ENCODE measurements at regions not wholly inside any gene's neighbourhood (a gene's known extent, or its start where the extent isn't known, plus 50 kb on each side); places are given as distances from the start of the nearest gene placed in this dataset.

GRCh38 chr6:56799989-56800388 is 154.9 kb upstream of the BEND6 start:
- Histone ChIP-seq H3K79me2 (ENCODE audit: control insufficient read depth, low read length) (peaks cover 20% of the 10 kb centered on the region), H3F3A (ENCODE audit: control insufficient read depth, insufficient read depth) (no peaks in the 10 kb centered on the region), H3K4me2 (ENCODE audit: low read length) (no peak overlapping the region)

GRCh38 chr6:56798163-56798562 is 155.5 kb upstream of the DST start:
- H3K36me3 ChIP-seq (ENCODE audit: control insufficient read depth, low read length) = no peaks in the 10 kb centered on the region
- H3F3A ChIP-seq (ENCODE audit: control insufficient read depth, insufficient read depth) = no peaks in the 10 kb centered on the region
- peaks cover 27% of the 10 kb centered on the region for H3K79me2 ChIP-seq (ENCODE audit: control insufficient read depth, low read length)
- no peaks in the 10 kb centered on the region for H3K9me3 ChIP-seq (ENCODE audit: control insufficient read depth, insufficient read depth, low read length)
- H4K20me1 ChIP-seq (ENCODE audit: control insufficient read depth, insufficient read depth, low read depth, low read length) = no peaks in the 10 kb centered on the region
- H3K4me1 ChIP-seq (ENCODE audit: control insufficient read depth, low read length) = peaks cover 32% of the 10 kb centered on the region
- TF ChIP-seq EZH2phosphoT487 (IDR thresholded peaks at IDR 0.05; ENCODE audit: borderline replicate concordance, low read length) (no peak), CTCF (IDR thresholded peaks at IDR 0.05; ENCODE audit: low read depth, low read length, poor library complexity, severe bottlenecking) (no peak)
- no peaks in the 10 kb centered on the region for H3K9me2 ChIP-seq (replicated peaks; ENCODE audit: control insufficient read depth, low read length)
- H3K27me3 ChIP-seq (ENCODE audit: control insufficient read depth, low read length) = no peaks in the 10 kb centered on the region
- H3K4me2 ChIP-seq (ENCODE audit: low read length) = no peak overlapping the region
- no peak overlapping the region for H3K27ac ChIP-seq (ENCODE audit: low read depth, low read length)
- no peak overlapping the region for H3K4me3 ChIP-seq (ENCODE audit: low read length)

More at GRCh38 chr6:56799989-56800388, 154.9 kb upstream of the BEND6 start:
- no peak overlapping the region for H3K27ac ChIP-seq (ENCODE audit: low read depth, low read length)
- H3K36me3 ChIP-seq (ENCODE audit: control insufficient read depth, low read length) = no peaks in the 10 kb centered on the region
- TF ChIP-seq EZH2phosphoT487 (IDR thresholded peaks at IDR 0.05; ENCODE audit: borderline replicate concordance, low read length) (no peak), CTCF (IDR thresholded peaks at IDR 0.05; ENCODE audit: low read depth, low read length, poor library complexity, severe bottlenecking) (no peak)
- no peak overlapping the region for H3K4me3 ChIP-seq (ENCODE audit: low read length)
- no peaks in the 10 kb centered on the region for H3K27me3 ChIP-seq (ENCODE audit: control insufficient read depth, low read length)
- H4K20me1 ChIP-seq (ENCODE audit: control insufficient read depth, insufficient read depth, low read depth, low read length) = no peaks in the 10 kb centered on the region
- H3K9me2 ChIP-seq (replicated peaks; ENCODE audit: control insufficient read depth, low read length) = no peaks in the 10 kb centered on the region
- no peaks in the 10 kb centered on the region for H3K9me3 ChIP-seq (ENCODE audit: control insufficient read depth, insufficient read depth, low read length)
- peaks cover 14% of the 10 kb centered on the region for H3K4me1 ChIP-seq (ENCODE audit: control insufficient read depth, low read length)

DNA sequence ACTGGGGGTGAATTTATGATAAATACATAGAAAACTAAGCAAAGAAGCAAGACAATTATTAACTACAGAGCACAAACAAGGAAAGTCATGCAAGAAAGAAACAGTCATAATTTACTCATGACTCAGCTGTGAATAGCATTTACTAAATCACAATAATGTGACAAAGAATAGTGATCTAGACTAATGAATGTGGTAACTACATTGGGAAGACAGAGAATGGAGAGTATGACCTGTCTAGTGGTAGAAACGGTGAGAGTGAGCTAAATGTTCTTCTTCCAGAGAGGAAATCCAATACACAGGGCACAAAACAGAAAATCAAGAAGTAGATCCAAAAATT is 153.5 kb upstream of the DST start:
- TF ChIP-seq EZH2phosphoT487 (IDR thresholded peaks at IDR 0.05; ENCODE audit: borderline replicate concordance, low read length) (no peak), CTCF (IDR thresholded peaks at IDR 0.05; ENCODE audit: low read depth, low read length, poor library complexity, severe bottlenecking) (no peak)
- no peaks in the 10 kb centered on the region for H3K9me3 ChIP-seq (ENCODE audit: control insufficient read depth, insufficient read depth, low read length)
- no peak overlapping the region for H3K4me2 ChIP-seq (ENCODE audit: low read length)
- no peaks in the 10 kb centered on the region for H3K27me3 ChIP-seq (ENCODE audit: control insufficient read depth, low read length)
- no peaks in the 10 kb centered on the region for H3K36me3 ChIP-seq (ENCODE audit: control insufficient read depth, low read length)
- H3K79me2 ChIP-seq (ENCODE audit: control insufficient read depth, low read length) = peaks cover 36% of the 10 kb centered on the region
- H4K20me1 ChIP-seq (ENCODE audit: control insufficient read depth, insufficient read depth, low read depth, low read length) = no peaks in the 10 kb centered on the region
- H3K4me1 ChIP-seq (ENCODE audit: control insufficient read depth, low read length) = peaks cover 49% of the 10 kb centered on the region
- no peak overlapping the region for H3K27ac ChIP-seq (ENCODE audit: low read depth, low read length)
- no peak overlapping the region for H3K4me3 ChIP-seq (ENCODE audit: low read length)
- no peaks in the 10 kb centered on the region for H3F3A ChIP-seq (ENCODE audit: control insufficient read depth, insufficient read depth)
- no peaks in the 10 kb centered on the region for H3K9me2 ChIP-seq (replicated peaks; ENCODE audit: control insufficient read depth, low read length)

Data from DOHH2 (cell line).